Progenitor cell of endocrine pancreas (in vitro differentiated cells): ENCODE measurements at regions not wholly inside any gene's neighbourhood (a gene's known extent, or its start where the extent isn't known, plus 50 kb on each side); places are given as distances from the start of the nearest gene placed in this dataset.

ENCODE experiments used
- DNase-seq: peaks from one replicate; pipeline ENCODE4 v3.0.0; 2021; ENCODE audit warnings: low spot score; ENCODE audit not compliant: unreplicated experiment
- H3K27ac Mint-ChIP-seq: 2 replicates; pipeline ENCODE4 v1.8.0; 2021; ENCODE audit warnings: mild to moderate bottlenecking, moderate library complexity, mixed read lengths
- H3K27me3 Mint-ChIP-seq: 2 replicates; pipeline ENCODE4 v1.8.0; 2021; ENCODE audit warnings: mixed read lengths
- H3K36me3 Mint-ChIP-seq: 2 replicates; pipeline ENCODE4 v1.8.0; 2022; ENCODE audit warnings: mixed read lengths; ENCODE audit not compliant: insufficient read depth
- H3K4me1 Mint-ChIP-seq: 2 replicates; pipeline ENCODE4 v1.8.0; 2021; ENCODE audit warnings: low read depth, mixed read lengths
- H3K4me3 Mint-ChIP-seq: 2 replicates; pipeline ENCODE4 v1.8.0; 2021; ENCODE audit warnings: low read depth, mild to moderate bottlenecking, moderate library complexity, mixed read lengths
- H3K9me3 Mint-ChIP-seq: 2 replicates; pipeline ENCODE4 v1.8.0; 2021; ENCODE audit warnings: low read depth, mixed read lengths
- CTCF ChIP-seq: fragments of 200-600 bp; sonication (generic); IDR thresholded peaks from one replicate; pipeline ENCODE4 v1.5.0; 2021; ENCODE audit warnings: antibody characterized with exemption, mild to moderate bottlenecking; ENCODE audit not compliant: unreplicated experiment

DNA sequence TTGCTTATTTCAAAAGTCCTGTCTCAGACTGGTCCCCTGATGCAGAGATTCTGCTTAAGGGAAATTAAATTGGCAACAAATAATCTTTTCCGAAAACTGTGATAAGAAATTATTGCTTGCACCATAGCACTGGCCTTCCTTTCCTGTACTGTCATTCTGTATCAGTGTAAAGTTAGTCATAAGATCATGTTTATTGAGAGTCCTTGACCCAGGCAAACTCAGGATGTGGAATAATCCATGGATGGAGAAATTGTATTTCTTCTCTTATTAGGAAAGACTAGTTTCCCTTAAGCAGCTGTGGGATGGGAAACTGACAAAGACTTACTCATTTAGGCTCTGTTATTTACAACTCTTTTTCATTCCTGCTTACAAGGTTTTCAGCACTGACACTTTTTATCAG lies 83.0 kb upstream of the RANBP6 start:
- H3K27ac Mint-ChIP-seq, result no peak overlapping the region
- peaks cover 2% of the 10 kb centered on the region for H3K36me3 Mint-ChIP-seq
- peaks cover 14% of the 10 kb centered on the region for H3K9me3 Mint-ChIP-seq
- no peaks in the 10 kb centered on the region for H3K27me3 Mint-ChIP-seq
- no peak for DNase-seq
- H3K4me3 Mint-ChIP-seq, result no peak overlapping the region
- TF ChIP-seq CTCF, result no peak
- H3K4me1 Mint-ChIP-seq, result peaks cover 4% of the 10 kb centered on the region

DNA sequence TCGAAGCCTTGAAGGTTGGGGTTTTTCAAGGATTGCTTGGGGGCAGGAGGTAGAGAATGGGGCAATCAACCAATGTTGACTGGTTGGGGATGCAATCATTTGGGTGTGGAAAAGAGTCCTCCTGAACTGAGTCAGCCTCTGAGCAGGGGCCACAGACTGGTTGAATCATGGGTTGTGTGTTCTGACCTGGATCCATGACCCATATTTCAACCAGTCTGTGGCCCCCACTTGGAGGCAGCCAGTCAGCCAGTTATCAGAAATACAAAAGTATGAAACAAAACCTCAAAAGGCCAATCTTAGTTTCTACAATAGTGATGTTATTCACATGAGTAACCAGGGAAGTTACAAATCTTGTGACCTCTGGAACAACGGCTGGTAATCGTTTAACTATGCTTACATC lies 81.4 kb upstream of the RANBP6 start:
- peaks cover 4% of the 10 kb centered on the region for H3K4me1 Mint-ChIP-seq
- no peak overlapping the region for H3K4me3 Mint-ChIP-seq
- H3K36me3 Mint-ChIP-seq, result peaks cover 2% of the 10 kb centered on the region
- H3K9me3 Mint-ChIP-seq, result peaks cover 15% of the 10 kb centered on the region
- no peaks in the 10 kb centered on the region for H3K27me3 Mint-ChIP-seq
- no peak for DNase-seq
- no peak overlapping the region for H3K27ac Mint-ChIP-seq
- TF ChIP-seq CTCF, result no peak

DNA sequence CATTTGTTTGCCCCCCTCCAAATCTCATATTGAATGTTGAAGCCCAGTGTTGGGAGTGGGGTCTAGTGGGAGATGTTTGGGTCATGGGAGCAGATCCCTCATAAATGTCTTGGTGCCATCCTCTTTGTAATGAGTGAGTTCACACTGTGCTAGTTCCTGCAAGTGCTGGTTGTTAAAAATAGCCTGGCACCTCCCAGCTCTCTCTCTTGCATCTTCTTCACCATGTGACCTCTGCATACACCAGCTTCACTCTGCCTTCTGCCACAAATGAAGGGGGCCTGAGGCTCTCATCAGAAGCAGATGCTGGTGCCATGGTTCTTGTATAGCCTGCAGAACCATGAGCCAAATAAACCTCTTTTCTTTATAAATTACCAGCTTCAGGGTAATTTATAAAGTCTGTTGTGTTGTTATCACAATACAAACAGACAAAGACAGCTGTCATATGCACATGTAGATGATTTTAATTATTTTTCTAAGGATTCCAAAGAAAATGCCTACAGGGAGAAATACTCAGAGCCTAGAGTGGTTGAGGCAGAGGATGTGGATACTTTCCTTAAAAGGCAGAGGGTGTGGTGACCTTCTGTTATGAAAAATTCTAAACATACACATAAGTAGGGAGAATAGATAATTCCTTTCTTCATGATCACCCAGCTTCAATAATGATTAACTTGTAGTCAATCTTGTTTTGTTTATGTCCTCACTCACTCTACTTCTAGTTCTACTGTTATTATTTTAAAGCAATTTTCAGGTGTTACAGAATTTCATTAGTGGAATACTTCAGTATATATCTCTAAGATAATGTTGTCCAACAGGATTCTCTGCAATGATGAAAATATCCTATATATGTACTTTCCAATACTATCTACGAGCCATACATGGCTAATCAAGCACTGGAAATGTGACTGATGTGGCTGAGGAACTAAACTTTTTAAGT lies 75.1 kb upstream of the RANBP6 start:
- no peak overlapping the region for H3K27ac Mint-ChIP-seq
- no peak for DNase-seq

GRCh38 chr9:6089300-6089699 lies 73.9 kb upstream of the RANBP6 start:
- no peaks in the 10 kb centered on the region for H3K36me3 Mint-ChIP-seq
- H3K27me3 Mint-ChIP-seq, result no peaks in the 10 kb centered on the region
- no peaks in the 10 kb centered on the region for H3K4me1 Mint-ChIP-seq
- no peak for TF ChIP-seq CTCF
- DNase-seq, result no peak
- H3K4me3 Mint-ChIP-seq, result no peak overlapping the region
- peaks cover 12% of the 10 kb centered on the region for H3K9me3 Mint-ChIP-seq
- no peak overlapping the region for H3K27ac Mint-ChIP-seq

More for the DNA sequence above, 75.1 kb upstream of the RANBP6 start:
- Mint-ChIP-seq H3K36me3 (no peaks in the 10 kb centered on the region), H3K4me3 (no peak overlapping the region), H3K9me3 (peaks cover 17% of the 10 kb centered on the region), H3K4me1 (no peaks in the 10 kb centered on the region), H3K27me3 (no peaks in the 10 kb centered on the region)
- no peak for TF ChIP-seq CTCF

- Mint-ChIP-seq H3K27me3 (no peaks in the 10 kb centered on the region), H3K27ac (no peak overlapping the region), H3K4me1 (peaks cover 7% of the 10 kb centered on the region), H3K9me3 (peaks cover 3% of the 10 kb centered on the region), H3K36me3 (no peaks in the 10 kb centered on the region), H3K4me3 (no peak overlapping the region)
- no peak for TF ChIP-seq CTCF
- no peak for DNase-seq
Measured at GRCh38 chr9:6086006-6086655, 70.7 kb upstream of the RANBP6 start.
